Panc1 (cell line): ENCODE measurements at regions not wholly inside any gene's neighbourhood (a gene's known extent, or its start where the extent isn't known, plus 50 kb on each side); places are given as distances from the start of the nearest gene placed in this dataset.

Experiments
- ATAC-seq: fragments of 200-7000 bp; cut with Tn5 transposase; 2 replicates; pipeline ENCODE4 v1.9.1; 2020; ENCODE audit warnings: mild to moderate bottlenecking, moderate library complexity
- BruUV-seq: library from RNA; stranded (reverse); fragments of 400-500 nt; replicated peaks from 2 replicates; lab custom pipeline; 2021; lab: Mats Ljungman, UMichigan
- CTCF ChIA-PET: fragments of 300-600 bp; sonication (Branson Sonifier 250); formaldehyde crosslinking; loops from one replicate; lab custom pipeline; 2022; ENCODE audit warnings: antibody characterized with exemption; lab: Charles Lee
- POLR2A ChIA-PET: fragments of 300-600 bp; sonication (Branson Sonifier 250); formaldehyde crosslinking; loops from one replicate; lab custom pipeline; 2022; ENCODE audit warnings: antibody characterized with exemption; lab: Charles Lee
- DNase-seq: peaks from one replicate; pipeline ENCODE4 v3.0.0-alpha.2; 2010; ENCODE audit warnings: low read depth, low spot score
- H3K27ac ChIP-seq: 2 replicates; pipeline ENCODE4 v1.5.1; 2011; ENCODE audit warnings: mild to moderate bottlenecking, low read length, inconsistent platforms
- H3K27me3 ChIP-seq: fragments of 200-500 bp; sonication (Bioruptor generic); 2 replicates; pipeline ENCODE4 v1.6.0; 2014; ENCODE audit warnings: low read length, inconsistent platforms; ENCODE audit not compliant: control insufficient read depth, insufficient read depth
- H3K36me3 ChIP-seq: fragments of 200-500 bp; sonication (Bioruptor generic); 2 replicates; pipeline ENCODE4 v1.5.1; 2014; ENCODE audit warnings: inconsistent platforms, mild to moderate bottlenecking, low read length, moderate library complexity; ENCODE audit not compliant: control insufficient read depth, insufficient read depth
- H3K4me1 ChIP-seq: 2 replicates; pipeline ENCODE4 v1.5.1; 2011; ENCODE audit warnings: inconsistent platforms, mild to moderate bottlenecking, low read length, moderate library complexity; ENCODE audit not compliant: control insufficient read depth, insufficient read depth
- H3K4me3 ChIP-seq, 2 experiments: 2 replicates each; pipeline ENCODE4 v1.5.1; 2011 to 2012; ENCODE audit warnings: low read depth in 2 of 2, low read length in 2 of 2, mild to moderate bottlenecking in 2 of 2, inconsistent platforms in 1 of 2, moderate library complexity in 1 of 2
- H3K9me3 ChIP-seq: fragments of 200-500 bp; sonication (Bioruptor generic); 2 replicates; pipeline ENCODE4 v1.5.1; 2014; ENCODE audit warnings: low read depth, mild to moderate bottlenecking, inconsistent platforms, low read length, moderate library complexity; ENCODE audit not compliant: control insufficient read depth, insufficient read depth
- CTCF ChIP-seq: fragments of 450-650 bp; IDR thresholded peaks from 2 replicates; pipeline ENCODE4 v1.5.1; 2017; ENCODE audit warnings: mild to moderate bottlenecking
- POLR2AphosphoS5 ChIP-seq: IDR thresholded peaks from 2 replicates; pipeline ENCODE4 v1.6.1; 2012; ENCODE audit warnings: mild to moderate bottlenecking, low read depth, low read length, moderate library complexity
- REST ChIP-seq, 2 experiments: IDR thresholded peaks; 2 replicates each; pipeline ENCODE4 v1.6.1; 2011 to 2012; ENCODE audit warnings: low read depth in 2 of 2, control low read depth in 1 of 2, low read length in 1 of 2, mild to moderate bottlenecking in 1 of 2, moderate library complexity in 1 of 2; ENCODE audit not compliant: insufficient read depth in 1 of 2
- SIN3A ChIP-seq: IDR thresholded peaks from 2 replicates; pipeline ENCODE4 v1.6.1; 2012; ENCODE audit warnings: low read depth, mild to moderate bottlenecking, low read length, moderate library complexity, borderline replicate concordance; ENCODE audit not compliant: insufficient read depth
- TCF7L2 ChIP-seq: IDR thresholded peaks from 2 replicates; pipeline ENCODE4 v1.6.1; 2011; ENCODE audit warnings: mild to moderate bottlenecking, low read depth, low read length, inconsistent platforms
- in situ Hi-C: cut with HindIII; loops from 2 replicates; pipeline ENCODE4 v1.10.0; 2016; ENCODE audit warnings: low sequenced_read_pairs, low pct_unique_long_range_greater_than_20kb
- intact Hi-C: fragments of 100-400 bp; cut with micrococcal nuclease; formaldehyde crosslinking; loops from one replicate; pipeline ENCODE4 v1.10.0; 2022; ENCODE audit not compliant: unreplicated experiment

GRCh38 chr15:95679847-95680582 is 650.5 kb upstream of the NR2F2 start:
- Histone ChIP-seq H3K27ac (no peak overlapping the region), H3K36me3 (no peaks in the 10 kb centered on the region), H3K4me1 (no peaks in the 10 kb centered on the region), H3K9me3 (no peaks in the 10 kb centered on the region), H3K27me3 (no peaks in the 10 kb centered on the region), H3K4me3 (no peak overlapping the region)
- no TSS peak for BruUV-seq
- ChIA-PET CTCF (no interaction called here), POLR2A (no interaction called here)
- in situ Hi-C loops, result no loop called here
- TF ChIP-seq TCF7L2, result no peak
- TF ChIP-seq POLR2AphosphoS5, result no peak
- no peak for TF ChIP-seq SIN3A
- no peak for TF ChIP-seq CTCF
- no peak for TF ChIP-seq REST (IDR thresholded peaks at IDR 0.05; ENCODE audit: insufficient read depth in 1 of 2, low read depth in 2 of 2, low read length in 1 of 2)
- no peak for ATAC-seq
- no peak for DNase-seq
- intact Hi-C loops, result no loop called here

DNA sequence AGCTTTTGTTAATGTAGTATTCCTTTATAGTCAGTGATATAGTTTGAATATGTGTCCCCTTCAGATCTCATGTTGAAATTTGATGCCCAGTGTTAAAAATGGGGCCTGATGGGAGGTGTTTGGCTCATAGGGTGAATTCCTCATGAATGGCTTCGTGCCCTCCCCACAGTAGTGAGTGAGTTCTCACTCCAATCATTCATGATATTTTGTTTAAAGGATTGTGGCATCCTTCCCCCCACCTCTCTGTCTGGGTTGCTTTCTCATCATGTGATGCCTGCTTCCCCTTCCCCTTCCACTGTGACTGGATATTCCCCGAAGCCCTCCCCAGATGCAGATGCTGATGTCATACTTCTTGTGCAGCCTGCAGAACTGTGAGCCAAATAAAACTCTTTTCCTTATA is 649.8 kb upstream of the NR2F2 start:
- in situ Hi-C loops, result no loop called here

More for the DNA sequence above, 649.8 kb upstream of the NR2F2 start:
- no TSS peak for BruUV-seq
- Histone ChIP-seq H3K36me3 (no peaks in the 10 kb centered on the region), H3K27ac (no peak overlapping the region), H3K9me3 (no peaks in the 10 kb centered on the region), H3K4me3 (no peak overlapping the region), H3K27me3 (no peaks in the 10 kb centered on the region), H3K4me1 (no peaks in the 10 kb centered on the region)
- ChIA-PET CTCF (no interaction called here), POLR2A (no interaction called here)
- TF ChIP-seq TCF7L2, result no peak
- no peak for TF ChIP-seq POLR2AphosphoS5
- no peak for TF ChIP-seq CTCF
- no peak for TF ChIP-seq REST (IDR thresholded peaks at IDR 0.05; ENCODE audit: insufficient read depth in 1 of 2, low read depth in 2 of 2, low read length in 1 of 2)
- no peak for TF ChIP-seq SIN3A
- no peak for ATAC-seq
- intact Hi-C loops, result no loop called here
- no peak for DNase-seq
